D721Med (cell line): ENCODE measurements at regions not wholly inside any gene's neighbourhood (a gene's known extent, or its start where the extent isn't known, plus 50 kb on each side); places are given as distances from the start of the nearest gene placed in this dataset.

ENCODE experiments used
- DNase-seq: peaks from one replicate; pipeline ENCODE4 v3.0.0; 2011; ENCODE audit warnings: low spot score; ENCODE audit not compliant: insufficient read length
- FAIRE-seq: peaks from 2 replicates; lab custom pipeline; 2011; peaks lifted over from hg19 to GRCh38; lab: Jason Lieb, UNC
- CTCF ChIP-seq: IDR thresholded peaks from 2 replicates; pipeline ENCODE4 v1.5.1; 2012; ENCODE audit warnings: mild to moderate bottlenecking, control low read depth; ENCODE audit not compliant: insufficient read depth; ENCODE audit errors: missing control alignments

- TF ChIP-seq CTCF: no peak
- no peak for FAIRE-seq
- no peak for DNase-seq
Measured at GRCh38 chr1:230540421-230541155, 101.7 kb upstream of the COG2 start.

GRCh38 chr1:230537456-230537855 lies 104.8 kb upstream of the COG2 start:
- TF ChIP-seq CTCF: no peak
- DNase-seq (no peak), FAIRE-seq (no peak)

- DNase-seq (no peak), FAIRE-seq (no peak)
- TF ChIP-seq CTCF: no peak
Measured at GRCh38 chr1:230536641-230537155, 105.6 kb upstream of the COG2 start.

- DNase-seq (no peak), FAIRE-seq (no peak)
- no peak for TF ChIP-seq CTCF
Measured at GRCh38 chr1:230534224-230534623, 108.1 kb upstream of the COG2 start.

- no peak for DNase-seq
- no peak for TF ChIP-seq CTCF
- FAIRE-seq: no peak
Measured at GRCh38 chr1:230531103-230531502, 105.0 kb upstream of the PGBD5 start.

GRCh38 chr1:230519246-230519645 lies 93.1 kb upstream of the PGBD5 start:
- FAIRE-seq: no peak
- DNase-seq: no peak
- TF ChIP-seq CTCF: no peak

GRCh38 chr1:230518511-230518910 lies 92.4 kb upstream of the PGBD5 start:
- DNase-seq: no peak
- FAIRE-seq: no peak
- no peak for TF ChIP-seq CTCF
